Esophagus muscularis mucosa (tissue), 4 donors: ENCODE measurements at regions not wholly inside any gene's neighbourhood (a gene's known extent, or its start where the extent isn't known, plus 50 kb on each side); places are given as distances from the start of the nearest gene placed in this dataset.

ENCODE experiments used
- CTCF ChIP-seq, 3 experiments: fragments of 200-600 bp in 2 of 3; fragments of 450-650 bp in 1 of 3; sonication (generic) in 2 of 3; IDR thresholded peaks; one replicate each; pipeline ENCODE4 v1.5.1; 2017 to 2019; ENCODE audit warnings: antibody characterized with exemption in 3 of 3, mild to moderate bottlenecking in 2 of 3, moderate library complexity in 1 of 3
- EP300 ChIP-seq: sonication (generic); formaldehyde crosslinking; IDR thresholded peaks from one replicate; pipeline ENCODE4 v1.6.1; 2017; ENCODE audit warnings: antibody characterized with exemption
- POLR2A ChIP-seq: fragments of 450-650 bp; IDR thresholded peaks from one replicate; pipeline ENCODE4 v1.6.1; 2017; ENCODE audit warnings: antibody characterized with exemption, moderate library complexity, mild to moderate bottlenecking, low read depth
- POLR2AphosphoS5 ChIP-seq, 2 donors: sonication (generic); formaldehyde crosslinking; IDR thresholded peaks; one replicate each; pipeline ENCODE4 v1.6.1; 2017; ENCODE audit warnings: antibody characterized with exemption in 2 of 2

- TF ChIP-seq POLR2A (no peak), CTCF (IDR thresholded peaks at IDR 0.05) (no peak), EP300 (no peak), POLR2AphosphoS5 (IDR thresholded peaks at IDR 0.05) (no peak)
These were observed 273.7 kb downstream of the PTTG2 start for GRCh38 chr4:38233727-38234480.
